GM21526 (cell line): ENCODE measurements at regions not wholly inside any gene's neighbourhood (a gene's known extent, or its start where the extent isn't known, plus 50 kb on each side); places are given as distances from the start of the nearest gene placed in this dataset.

Source experiments
- ATAC-seq: cut with Tn5 transposase; IDR thresholded peaks from one replicate; pipeline ENCODE4 v1.9.1; 2021; ENCODE audit warnings: moderate library complexity; ENCODE audit not compliant: unreplicated experiment, low FRiP score

DNA sequence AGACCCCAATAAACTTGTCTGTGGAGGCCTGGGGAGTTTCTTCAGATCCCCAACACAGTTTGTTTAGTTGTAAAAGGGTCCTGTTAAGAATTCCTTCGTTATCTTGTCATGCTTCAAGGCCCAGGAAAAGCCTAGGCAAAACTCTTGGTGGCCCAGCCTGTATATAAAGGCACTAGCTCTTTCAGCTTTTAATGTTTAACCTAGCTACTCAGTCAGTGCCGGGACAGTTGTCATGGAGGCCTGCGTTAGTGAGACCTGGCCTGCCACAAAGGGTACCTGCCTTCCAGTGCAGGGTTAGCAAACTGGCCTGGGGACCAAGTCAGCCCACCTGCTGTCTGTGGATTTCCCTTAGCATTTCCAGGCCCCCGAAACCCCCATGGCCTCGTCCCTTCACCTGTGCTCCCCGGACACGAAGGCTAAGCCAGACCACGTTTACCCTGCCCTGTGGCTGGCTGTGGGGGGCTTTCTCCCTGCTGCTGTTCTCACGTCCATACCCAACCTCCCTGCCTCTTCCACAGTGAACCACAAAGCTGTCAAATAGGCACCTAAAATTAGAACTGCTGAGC lies 96.9 kb upstream of the PPP2R2D start:
- no peak for ATAC-seq

DNA sequence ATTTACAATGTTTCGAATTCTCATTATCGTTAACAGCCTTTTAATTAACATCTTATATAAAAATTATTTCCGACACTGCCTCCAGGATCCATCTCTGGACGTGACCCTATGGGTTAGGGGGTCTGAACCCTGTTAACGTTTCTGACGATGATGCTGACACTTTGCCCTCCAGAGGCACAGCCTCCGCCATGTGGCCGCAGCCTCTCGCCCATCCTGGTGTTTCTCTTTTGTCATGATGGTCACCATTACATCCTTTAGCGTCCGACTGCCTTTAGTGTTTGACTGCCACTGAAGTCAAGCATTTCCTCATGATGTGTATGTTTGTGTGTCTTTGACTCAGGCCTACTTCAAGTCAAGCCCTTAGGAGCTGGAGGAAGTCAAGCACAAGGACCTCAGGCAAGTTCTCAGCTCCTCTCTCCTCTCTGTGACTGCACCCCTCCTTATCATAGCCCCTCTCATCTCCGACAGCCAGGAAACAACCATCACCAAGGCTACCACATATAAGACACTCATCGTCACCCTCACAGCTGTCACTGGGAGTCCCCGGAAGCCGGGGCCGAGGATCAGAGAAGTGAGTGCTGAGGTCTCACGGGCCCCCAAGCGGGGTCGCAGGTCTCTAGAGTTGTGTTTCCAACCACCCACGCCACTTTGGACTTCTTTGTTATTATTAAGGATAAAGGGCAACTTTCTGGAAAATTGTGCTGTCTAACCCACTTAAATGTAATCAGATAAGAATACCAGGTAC lies 96.1 kb upstream of the PPP2R2D start:
- ATAC-seq, result no peak

DNA sequence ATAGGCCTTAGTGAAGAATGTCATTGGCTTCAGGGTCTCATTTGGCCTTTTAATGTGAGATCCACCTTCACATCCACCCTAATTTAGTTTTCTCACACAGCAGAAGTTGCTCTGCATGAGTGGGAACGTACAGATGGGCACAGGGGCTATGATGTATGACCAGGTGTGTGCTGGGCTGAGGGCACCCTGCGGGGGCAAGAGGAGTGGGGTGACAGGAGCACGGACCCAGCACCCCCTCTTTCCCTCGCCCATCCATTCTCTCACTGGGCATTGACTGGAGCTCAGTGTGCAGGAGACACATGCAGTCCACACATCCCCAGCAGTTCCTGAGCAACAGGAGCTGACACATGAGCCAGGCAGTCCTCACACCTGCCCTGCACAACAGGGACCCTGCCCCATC lies 95.1 kb upstream of the PPP2R2D start:
- no peak for ATAC-seq

DNA sequence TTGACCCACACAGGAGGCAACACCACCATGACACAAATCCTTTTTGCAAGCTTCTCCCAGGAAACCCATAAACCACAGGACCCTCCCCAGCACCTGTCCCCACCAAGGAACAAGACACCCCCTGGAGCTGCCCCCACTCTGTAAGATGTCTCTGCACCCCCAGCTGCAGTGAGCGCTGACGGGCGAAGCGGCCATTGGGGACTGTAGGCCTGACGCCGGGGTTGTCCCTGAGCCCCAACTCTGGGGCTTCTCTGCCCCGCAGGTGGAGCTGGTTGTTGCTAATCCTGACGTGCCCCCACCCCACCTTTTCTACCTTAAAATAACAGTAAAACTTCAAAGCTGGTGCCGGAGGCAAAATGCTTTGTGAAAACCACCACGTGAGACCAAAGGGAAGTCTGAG lies 94.7 kb upstream of the PPP2R2D start:
- ATAC-seq, result no peak

DNA sequence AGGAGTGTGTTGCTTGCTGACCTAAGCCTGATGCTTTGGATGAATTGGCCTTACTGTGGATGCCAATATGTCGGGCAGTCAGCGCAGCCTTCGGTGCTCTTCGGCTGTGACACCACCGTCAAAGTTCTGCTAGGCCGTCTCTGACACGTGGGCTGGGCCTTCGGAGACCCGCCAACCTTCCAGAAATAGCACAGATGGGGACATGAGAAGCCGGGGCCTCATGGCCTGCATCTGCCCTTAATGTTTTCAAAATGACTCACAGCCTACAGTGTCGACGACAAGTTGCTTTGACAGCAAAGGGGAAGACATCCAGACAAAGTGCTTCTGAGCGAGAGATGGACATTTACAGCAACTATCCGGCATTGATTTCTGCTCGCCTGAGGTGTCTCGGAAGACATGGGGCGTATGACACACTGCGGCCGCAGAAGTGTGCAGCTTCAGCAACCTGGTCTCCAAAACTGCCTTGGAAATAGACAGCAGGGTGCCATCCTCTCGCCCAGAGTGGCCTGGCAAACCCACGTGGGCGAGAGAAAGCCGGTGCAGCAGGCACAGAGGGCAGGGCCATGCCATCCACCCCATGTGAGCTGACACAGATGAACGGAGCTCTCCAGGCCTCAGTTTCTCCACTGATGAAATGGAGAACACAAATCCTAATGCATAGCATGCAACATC lies 94.0 kb upstream of the PPP2R2D start:
- no peak for ATAC-seq

DNA sequence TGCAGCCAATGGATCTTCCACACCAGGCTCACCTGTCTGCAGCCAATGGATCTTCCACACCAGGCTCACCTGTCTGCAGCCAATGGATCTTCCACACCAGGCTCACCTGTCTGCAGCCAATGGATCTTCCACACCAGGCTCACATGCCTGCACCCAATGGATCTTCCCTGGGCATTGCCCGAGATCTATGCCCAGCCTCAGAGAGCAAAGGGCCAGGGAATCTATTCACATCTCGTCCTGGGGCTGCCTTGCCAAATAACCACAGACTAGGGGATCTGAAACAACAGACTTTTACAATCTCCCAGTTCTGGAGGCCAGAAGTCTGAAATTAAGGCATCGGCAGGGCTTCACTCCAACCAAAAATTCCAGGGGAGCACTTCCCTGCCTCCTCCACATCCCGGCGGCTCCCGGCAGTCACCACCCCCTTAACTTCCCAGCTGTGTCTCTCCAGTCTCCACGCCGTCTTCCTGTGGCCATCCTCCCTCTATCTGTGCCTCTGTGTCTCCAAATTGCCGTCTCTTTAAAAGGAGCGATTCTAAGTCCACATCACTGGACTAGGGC lies 92.4 kb upstream of the PPP2R2D start:
- no peak for ATAC-seq

DNA sequence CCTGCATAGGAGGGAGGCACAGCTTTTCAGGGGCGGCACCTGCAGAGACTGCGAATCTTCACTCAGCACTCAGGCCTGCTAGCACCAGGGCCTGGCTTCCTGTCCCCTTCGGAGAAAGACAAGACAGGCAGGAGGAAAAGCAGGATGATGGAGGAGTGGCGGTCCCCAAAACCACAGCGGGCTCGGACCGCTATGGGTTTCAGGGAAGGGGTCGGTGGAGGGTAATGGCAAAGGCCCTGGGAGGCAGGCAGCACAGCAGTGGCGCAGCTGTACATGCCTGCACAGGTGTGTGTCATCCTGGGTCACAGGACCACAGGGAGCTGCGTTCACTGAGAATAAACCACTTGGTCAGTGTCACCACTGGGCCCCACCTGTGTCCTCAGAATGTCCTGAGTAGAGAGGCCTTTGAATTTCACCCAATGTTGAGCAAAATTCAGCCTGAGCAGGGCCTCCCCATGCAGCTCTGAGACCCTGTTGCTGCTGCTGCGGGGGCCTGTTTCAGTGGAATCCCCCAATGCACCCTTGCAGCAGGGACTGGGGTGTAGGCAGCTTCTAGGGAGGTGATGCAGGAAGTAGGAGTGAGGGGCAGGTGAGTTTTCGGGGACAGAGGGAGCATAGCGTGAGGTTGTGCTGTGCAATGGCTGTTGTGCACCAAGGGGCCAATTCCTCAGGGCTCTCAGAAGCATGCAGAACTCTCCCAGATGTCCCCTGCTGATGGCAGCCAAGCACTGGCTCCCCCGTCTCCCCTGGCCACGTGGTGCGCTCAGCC lies 90.6 kb upstream of the PPP2R2D start:
- ATAC-seq, result no peak

DNA sequence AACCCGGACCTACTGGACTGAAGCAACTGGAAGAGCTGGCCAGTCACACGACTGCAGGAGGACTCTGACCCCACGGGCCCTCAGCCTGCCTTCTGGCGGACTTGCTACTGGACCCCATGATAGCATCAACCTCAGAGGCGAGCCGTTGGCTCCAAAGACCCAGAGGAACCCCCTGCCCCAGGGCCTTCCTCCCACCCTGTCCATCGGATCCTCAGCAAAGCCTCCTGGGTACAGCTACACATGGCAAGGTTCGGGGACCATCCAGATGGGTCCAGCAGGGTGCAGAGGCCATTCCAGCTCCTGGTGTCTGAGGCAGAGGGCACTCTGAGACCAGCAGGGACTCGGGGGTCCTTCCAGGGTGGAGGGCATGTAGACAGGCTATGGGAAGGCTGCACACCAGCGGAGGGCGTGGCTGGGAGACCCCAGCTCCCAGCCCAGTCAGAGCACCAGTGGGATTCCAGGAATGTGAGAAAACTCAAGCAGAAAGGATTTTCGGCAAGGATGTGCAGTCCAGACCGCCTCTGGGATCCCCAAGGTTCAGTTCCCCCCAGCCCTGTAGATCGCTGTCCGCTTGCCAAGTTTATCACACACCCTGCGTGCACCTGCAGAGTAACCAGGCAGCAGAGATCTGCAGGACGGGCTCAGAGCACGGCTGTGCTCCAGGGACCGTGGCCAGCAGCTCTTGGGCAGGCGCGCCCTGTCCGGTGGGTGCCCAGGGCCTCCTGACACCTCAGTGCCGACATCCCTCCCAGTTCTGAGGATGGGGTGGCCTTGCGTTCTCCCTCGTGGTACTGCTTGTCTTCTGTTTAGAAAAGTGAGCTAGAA lies 89.8 kb upstream of the PPP2R2D start:
- no peak for ATAC-seq

DNA sequence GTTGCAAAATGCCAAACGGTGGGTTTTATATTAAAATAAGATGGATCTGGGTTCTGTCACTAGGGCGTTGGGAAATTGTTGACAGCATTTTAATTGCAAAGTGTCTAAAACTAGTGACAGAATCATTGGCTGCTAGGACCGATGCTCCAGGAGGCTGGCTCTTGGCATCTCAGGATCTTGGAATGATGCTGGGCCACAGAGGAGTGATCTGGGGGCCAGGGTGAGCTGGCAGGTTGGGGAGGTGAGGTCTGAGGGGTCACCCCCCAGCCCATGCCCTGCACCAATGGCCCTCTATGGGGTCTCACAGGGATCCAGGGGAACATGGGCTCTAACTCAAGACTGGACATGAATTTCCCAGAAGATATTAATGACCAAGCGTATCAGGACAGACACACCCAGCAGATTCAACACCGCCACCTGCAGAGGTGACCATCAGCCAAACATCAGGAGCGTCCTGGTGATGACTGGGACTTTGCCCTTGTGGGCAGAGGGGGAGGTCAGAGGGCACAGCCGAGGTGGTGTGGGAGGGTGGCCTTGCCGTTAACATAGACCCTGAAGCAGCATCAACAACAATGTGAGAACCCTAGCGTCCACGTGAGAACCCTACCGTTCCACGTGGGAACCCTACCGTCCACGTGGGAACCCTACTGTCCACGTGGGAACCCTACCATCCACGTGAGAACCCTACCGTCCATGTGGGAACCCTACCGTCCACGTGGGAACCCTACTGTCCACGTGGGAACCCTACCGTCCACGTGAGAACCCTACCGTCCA lies 89.0 kb upstream of the PPP2R2D start:
- ATAC-seq, result no peak

DNA sequence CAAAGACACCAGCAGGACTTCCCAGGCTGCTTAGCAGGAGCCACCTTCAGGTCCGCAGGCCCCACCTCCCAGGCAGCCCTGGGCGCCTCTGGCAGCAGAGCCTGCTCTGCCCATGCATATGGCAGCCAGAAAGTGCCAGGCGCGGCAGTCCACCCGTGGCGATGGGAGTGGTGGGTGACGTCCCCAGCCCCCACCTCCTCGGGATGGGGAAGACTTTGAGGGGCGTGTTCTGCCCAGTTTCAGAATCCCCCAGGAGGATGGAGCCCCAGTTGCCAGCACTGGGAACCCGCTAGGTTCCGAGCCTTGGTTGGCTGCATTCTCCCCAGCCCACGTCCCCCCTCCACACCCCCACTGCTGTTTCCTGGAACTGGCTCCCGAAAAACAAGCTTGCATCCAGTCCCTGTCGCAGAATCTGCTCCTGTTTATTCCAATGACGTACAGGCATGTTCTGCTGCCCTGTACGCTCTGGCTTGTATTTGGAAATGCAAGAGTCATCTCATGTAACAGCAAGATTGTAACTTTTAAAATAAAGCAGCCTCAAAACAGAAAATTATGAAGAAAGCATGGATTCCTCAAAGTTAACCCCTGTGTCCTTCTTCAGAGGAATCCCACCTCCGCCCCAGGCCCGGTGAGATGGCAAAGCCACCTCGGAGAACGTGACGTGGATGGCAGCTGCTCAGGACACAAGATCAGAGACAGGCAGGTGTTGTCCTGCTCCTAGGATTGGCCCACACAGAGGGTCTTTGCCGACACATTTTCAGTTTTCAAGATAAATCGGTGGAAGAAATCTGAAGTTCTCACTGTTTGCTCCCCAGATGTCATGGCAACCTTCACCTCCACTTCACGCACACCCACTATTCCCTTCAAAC lies 87.8 kb upstream of the PPP2R2D start:
- no peak for ATAC-seq

DNA sequence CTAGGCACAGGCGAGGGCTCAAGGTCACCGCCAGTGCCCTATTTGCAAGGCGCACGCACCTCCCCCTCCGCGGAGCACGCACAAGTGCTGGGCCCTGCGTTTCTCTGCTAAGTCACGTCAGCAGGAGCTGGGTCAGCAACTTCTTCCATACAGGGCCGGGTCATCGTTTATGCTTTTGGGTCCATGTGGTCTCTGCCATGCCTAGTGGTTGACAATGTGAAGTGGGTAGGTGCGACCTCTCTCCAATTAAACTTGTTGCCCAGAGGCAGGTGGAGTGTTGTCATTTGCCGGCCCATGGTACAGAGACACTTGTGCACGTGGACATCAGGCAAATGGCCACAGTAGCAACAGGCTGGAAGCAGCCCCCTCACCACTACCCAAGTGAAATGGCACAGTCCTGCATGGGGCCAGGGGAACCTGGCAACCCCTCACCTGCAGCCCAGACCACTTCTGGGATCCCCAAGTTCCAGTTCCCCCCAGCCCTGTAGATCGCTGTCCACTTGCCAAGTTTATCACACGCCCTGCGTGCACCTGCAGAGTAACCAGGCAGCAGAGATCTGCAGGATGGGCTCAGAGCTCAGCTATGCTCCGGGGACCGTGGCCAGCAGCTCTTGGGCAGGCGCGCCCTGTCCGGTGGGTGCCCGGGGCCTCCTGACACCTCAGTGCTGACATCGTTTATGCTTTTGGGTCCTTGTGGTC lies 86.1 kb upstream of the PPP2R2D start:
- ATAC-seq, result no peak

DNA sequence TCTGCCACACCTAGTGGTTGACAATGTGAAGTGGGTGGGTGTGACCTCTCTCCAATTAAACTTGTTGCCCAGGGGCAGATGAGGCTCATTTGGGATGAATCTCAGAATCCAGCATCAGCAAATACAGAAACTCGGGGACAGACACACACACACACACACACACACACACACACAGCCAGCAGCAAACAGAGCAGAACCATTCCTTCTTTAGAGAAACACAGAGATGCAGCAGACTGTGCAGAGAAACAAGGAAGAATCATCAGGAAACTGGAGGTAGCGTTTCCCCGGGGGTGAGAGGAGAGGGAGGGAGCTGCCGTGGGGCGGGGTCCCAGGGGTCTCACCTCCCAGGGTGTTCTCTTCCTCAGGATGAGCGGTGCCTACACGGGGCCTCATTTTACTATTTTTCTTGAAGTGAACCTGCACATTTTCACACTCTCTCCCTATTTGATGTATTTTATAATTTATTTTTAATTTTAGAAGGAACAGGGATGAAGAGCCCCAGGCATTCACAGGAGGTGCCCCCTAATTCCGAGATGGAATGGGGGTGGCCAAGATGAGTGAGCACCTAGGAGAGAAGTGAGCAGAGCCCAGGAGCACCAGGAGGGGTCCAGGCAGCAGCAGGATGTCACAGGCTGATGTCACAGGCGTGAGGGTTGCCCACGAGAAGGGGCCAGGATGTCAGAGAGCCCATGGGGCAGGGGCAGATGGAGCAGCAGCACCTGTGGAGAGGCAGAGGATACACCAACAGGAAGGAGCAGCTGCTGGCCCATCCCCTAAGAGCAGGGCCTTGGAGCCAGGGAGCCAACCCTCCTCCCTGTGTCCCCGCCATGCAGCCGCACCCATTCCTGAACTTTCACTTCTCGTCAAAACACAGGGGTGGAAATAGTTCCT lies 85.3 kb upstream of the PPP2R2D start:
- ATAC-seq, result no peak

DNA sequence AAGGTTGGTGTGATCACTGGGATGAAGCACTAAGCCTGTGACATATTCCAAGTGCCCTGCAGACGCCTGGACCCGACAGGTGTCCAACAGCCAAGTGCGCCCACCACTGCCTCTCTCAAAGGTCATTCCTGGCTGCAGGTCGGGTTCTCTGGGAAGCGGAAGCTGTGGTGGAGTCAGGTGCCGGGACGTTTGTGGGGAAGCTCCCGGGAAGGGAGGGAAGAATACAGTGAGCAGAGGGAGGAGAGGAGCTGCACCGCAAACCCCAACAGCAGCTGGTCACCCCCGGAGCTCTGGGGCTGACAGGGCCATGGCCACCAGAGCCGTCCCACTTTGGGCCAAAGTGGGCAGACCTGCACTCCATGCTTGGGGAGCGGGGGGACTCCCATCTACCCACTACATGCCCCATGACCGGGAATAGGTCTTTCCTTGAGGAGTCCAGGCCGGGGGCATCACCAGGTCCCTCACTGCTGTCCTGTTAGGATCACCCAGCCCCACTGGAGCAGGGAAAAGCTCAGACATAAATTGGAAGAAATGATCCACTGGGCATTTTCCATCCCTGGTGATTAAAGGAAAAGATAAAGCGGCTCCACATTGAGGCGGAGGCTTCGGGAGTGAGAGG lies 84.5 kb upstream of the PPP2R2D start:
- ATAC-seq, result no peak

DNA sequence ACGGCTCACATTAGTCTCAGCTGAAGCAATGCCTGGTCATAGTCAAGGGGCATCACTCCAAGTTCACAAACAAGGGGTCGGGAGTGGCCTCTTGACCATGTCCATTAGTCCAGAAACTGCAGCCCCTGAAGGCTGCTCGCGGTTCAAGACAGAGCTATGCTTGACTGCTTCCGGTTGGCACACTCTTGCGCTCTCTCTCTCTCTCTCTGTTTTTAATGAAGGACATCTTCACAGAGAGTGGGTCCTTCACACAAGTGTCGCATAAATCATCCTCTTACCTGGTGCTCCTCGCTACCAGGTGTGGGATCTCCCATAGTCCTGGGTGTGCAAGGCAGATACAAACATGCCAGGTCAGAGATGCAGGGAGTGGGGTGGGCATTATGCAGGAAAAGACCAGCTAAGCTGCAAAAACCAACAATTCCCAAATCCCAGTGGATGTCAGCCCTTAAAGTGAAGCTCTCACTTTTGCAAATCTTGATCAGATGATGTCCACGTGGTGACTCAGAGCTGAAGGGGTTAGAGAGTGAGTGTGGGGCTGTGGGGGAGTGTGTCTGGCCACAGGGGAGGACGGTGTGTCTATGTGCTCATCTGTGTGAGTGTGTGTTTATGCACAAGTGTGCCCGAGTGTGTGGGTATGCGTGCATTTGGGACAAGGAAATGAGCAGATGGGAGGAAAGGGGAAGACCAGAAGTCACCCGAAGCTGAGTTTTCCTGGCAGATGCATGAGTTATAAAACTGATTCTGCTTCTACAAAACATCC lies 83.7 kb upstream of the PPP2R2D start:
- ATAC-seq, result no peak

DNA sequence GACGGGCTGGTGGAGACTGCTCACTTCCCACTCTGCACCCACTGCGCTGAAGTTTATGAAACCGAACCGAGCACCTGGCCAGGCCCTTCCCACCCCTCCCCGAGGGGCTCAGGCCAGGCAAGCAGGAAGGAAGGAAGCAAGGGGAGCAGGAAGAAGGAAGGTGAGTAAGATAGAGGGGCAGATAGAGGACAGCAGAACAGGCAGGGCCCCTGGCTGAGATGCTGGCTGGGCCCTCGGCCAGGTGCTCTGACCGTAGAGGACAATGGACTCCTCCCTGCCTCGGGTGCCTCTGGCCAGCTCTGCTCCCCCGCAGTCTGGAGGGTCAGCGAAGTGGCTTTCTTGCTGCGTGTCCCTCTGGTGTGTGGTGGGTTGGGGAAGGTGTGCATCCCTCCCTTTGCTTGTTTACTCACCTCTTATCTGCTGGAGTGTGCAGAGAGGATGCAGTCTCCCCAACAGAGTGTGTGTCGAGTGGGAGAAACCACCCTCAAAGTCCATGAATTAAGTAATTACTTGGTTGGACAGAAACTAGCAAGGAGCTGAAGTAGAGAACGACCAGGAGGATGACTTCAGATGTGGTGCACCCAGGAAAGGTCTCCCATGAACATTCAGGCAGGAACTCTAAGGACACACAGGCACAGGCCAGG lies 82.8 kb upstream of the PPP2R2D start:
- ATAC-seq, result no peak
